NCI-H524 treated with DMSO at 0.1 percent for 48 hours (cell line): ENCODE measurements at regions not wholly inside any gene's neighbourhood (a gene's known extent, or its start where the extent isn't known, plus 50 kb on each side); places are given as distances from the start of the nearest gene placed in this dataset.

ENCODE experiments used
- DNase-seq: peaks from one replicate; lab custom pipeline; 2025; lab: John Stamatoyannopoulos, UW

- DNase-seq, result no peak
These were observed 1186.0 kb upstream of the SEL1L start for GRCh38 chr14:82719617-82720016.

DNA sequence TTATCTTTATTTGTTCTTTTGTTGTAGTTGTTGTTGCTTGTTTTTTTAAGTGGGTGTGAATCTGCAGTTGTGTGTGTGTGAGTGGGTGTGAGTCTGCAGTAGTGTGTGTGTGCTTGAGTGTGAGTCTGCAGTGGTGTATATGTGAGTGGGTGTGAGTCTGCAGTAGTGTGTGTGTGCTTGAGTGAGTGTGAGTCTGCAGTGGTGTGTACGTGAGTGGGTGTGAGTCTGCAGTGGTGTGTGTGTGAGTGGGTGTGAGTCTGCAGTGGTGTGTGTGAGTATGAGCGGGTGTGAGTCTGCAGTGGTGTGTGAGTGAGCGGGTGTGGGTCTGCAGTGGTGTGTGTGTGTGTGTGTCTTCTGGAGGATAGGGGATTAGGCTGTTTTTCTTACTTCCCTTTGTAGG is 1186.8 kb upstream of the SEL1L start:
- no peak for DNase-seq

- DNase-seq, result no peak
These were observed 1187.3 kb upstream of the SEL1L start for GRCh38 chr14:82720946-82721345.

GRCh38 chr14:82724316-82724715 is 1190.7 kb upstream of the SEL1L start:
- DNase-seq, result no peak

GRCh38 chr14:82725213-82725612 is 1191.6 kb upstream of the SEL1L start:
- no peak for DNase-seq

DNA sequence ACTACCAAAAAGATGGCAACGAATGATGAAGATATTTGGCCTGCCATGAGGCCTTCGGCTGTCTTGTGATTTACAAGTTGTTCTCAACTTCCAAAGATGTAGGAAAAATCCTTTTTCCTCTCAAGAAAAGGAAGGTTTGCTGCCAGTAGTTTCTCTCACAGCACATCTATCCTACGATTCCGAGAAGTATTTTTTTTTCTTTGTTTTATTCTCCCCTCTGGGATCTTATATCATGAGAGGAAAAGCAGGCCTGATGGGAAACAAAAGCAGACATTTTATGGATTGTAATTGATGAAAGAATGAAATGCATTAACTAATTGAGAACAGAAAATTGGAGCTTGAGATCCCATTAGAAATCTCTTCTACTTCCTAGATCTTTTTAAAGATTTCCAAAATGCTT is 1197.9 kb upstream of the SEL1L start:
- DNase-seq, result no peak

- DNase-seq, result no peak
These were observed 1206.9 kb upstream of the SEL1L start for GRCh38 chr14:82740547-82740946.

DNA sequence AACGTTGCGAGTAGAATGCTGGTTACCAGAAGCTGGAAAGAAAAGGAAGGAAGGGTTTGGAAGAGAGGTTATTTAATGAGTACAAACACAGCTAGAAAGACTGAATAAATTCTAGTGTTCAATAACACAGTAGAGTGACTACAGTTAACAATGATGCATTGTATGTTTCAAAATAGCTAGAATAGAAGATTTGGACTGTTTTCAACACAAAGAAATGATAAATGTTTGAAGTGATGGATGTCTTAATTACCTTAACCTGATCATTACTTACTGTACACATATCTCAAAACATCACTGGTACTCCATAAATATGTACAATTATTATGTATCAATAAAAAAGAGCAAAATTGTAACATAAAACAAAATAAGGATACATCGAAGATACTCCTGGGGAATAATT is 1221.8 kb upstream of the SEL1L start:
- no peak for DNase-seq

- no peak for DNase-seq
These were observed 1222.3 kb upstream of the SEL1L start for GRCh38 chr14:82755923-82756322.

- DNase-seq, result no peak
These were observed 1224.1 kb upstream of the SEL1L start for GRCh38 chr14:82757776-82758175.

DNA sequence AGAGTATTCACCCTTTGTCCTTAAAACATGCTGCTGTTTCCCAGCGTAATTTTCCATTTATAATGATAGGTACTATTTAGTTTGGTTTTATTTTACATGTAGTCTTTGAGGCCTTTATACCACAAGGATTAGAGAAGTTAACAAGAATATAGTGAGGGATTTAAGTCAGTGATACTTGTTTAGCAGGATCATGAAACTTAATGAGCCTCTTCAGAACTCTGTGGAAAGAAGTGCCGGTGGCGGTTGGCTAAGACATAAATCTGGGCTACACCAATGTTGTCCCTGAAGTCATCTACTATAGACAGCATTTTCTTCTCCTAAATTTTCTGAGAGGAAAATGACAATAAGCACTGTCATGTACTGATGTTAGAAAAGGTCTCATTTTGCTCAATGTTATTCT is 1226.0 kb upstream of the SEL1L start:
- no peak for DNase-seq

GRCh38 chr14:82766123-82766522 is 1232.5 kb upstream of the SEL1L start:
- DNase-seq, result no peak

GRCh38 chr14:82766996-82767395 is 1233.3 kb upstream of the SEL1L start:
- DNase-seq, result no peak

DNA sequence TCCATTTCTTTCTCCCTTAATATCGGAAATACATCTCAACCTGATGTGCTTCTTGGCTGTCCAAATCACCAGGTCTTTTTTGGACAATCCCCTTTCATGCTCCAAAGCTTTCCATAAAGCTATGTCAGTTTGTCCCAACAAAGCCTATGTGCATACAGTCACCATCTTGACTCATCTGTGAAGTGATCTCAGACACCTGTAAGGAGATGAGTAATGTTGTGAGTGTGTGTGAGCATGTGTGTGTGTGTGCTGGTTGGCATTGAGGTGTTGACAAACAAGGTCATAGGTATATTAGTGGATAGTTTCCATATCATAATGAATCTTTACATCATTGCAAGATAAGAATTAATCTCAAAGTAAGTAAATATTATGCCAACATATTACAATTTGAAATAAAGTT is 1243.3 kb upstream of the SEL1L start:
- no peak for DNase-seq

GRCh38 chr14:82778008-82778590 is 1244.4 kb upstream of the SEL1L start:
- DNase-seq, result no peak

- no peak for DNase-seq
These were observed 1244.9 kb upstream of the SEL1L start for GRCh38 chr14:82778601-82779000.

GRCh38 chr14:82779301-82779700 is 1245.6 kb upstream of the SEL1L start:
- no peak for DNase-seq

- no peak for DNase-seq
These were observed 1252.3 kb upstream of the SEL1L start for GRCh38 chr14:82785756-82786482.

- DNase-seq, result no peak
These were observed 1252.8 kb upstream of the SEL1L start for GRCh38 chr14:82786483-82786880.

GRCh38 chr14:82796086-82796485 is 1262.4 kb upstream of the SEL1L start:
- DNase-seq, result peak; percentile 73

GRCh38 chr14:82798276-82798675 is 1264.6 kb upstream of the SEL1L start:
- DNase-seq, result no peak

DNA sequence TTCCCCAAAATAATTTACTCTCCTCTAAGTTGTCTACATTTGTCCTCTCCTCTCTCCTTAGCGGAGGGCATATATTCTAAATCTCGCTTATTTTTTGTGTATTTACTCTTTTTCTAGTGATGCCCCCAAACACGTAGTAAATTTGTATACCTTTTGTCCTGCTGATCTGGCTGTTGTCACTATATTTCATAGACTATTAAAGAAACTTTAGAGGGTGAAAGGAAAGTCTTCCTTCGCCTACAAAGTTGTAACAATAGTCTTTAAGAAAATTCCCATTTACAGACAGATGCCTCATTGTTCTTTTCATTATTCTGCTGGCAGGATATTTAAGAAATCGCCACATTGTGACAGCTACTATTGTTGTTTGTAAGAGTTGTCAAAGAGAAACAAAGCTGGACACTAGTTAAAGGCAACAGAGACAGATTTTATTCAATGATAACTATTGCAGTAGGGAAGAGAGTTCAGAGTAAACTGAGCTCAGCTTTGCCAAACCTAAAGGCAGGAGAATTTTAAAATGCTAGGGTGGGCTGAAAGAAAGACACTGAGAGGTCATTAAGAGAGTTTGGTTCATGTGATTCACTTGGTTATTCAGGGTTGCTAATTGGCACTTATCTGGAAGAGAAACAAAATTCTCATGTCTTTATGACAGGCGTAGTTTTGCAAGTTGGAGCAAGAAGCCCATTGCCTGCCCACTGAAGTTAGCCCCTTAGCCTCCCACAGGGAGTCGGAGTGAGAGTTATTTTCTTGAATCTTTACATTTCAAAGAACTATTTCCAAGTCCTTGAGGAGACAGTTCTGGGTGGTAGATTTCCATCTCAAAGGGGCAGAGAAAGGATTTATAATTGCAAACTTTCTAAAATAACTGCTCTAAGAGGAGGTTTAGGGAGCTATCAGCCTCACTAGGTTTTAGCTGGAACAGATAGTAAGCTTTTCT is 1272.5 kb upstream of the SEL1L start:
- DNase-seq, result no peak

GRCh38 chr14:82811246-82811645 is 1277.6 kb upstream of the SEL1L start:
- no peak for DNase-seq
